ENCODE measurements at regions not wholly inside any gene's neighbourhood (a gene's known extent, or its start where the extent isn't known, plus 50 kb on each side); places are given as distances from the start of the nearest gene placed in this dataset.
"Not testable (repeated sequence)": the region's sequence is repeated elsewhere in the genome, so short reads cannot be mapped to it uniquely, and the experiment has no call there.

DNA sequence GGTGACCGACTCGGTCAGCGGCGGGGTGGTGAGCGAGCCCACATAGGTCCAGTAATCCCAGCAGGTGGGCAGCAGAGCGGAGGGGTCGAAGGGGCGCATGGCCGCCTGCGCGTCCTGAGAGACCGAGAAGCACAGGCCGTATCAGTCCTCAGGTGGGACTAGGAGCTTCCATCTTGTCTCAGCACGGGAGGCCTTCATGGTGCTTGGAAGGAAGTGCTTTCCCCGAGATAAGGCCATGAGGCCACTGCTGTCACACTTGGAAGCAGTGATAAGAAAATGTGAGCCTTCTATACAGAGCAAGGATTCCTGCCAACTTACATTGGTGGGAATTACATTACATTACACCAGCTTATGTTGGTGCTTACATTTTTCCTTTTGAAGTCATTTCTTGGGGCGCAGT, 62.6 kb upstream of the METTL9 start:
- not testable (repeated sequence) for DNase-seq

DNA sequence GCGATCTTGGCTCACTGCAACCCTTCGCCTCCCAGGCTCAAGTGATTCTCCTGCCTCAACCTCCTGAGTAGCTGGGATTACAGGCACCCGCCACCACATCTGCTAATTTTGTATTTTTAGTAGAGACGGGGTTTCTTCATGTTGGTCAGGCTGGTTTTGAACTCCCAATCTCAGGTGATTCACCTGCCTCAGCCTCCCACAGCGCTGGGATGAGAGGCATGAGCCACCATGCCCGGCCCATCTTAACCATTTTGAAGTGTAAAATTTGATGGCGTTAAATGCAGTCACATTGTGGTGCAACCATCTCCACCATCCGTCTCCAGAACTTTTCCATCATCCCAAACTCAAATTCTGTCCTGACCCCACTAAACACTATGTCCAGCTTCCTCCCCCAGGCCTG, 61.8 kb upstream of the METTL9 start:
- not testable (repeated sequence) for DNase-seq

DNA sequence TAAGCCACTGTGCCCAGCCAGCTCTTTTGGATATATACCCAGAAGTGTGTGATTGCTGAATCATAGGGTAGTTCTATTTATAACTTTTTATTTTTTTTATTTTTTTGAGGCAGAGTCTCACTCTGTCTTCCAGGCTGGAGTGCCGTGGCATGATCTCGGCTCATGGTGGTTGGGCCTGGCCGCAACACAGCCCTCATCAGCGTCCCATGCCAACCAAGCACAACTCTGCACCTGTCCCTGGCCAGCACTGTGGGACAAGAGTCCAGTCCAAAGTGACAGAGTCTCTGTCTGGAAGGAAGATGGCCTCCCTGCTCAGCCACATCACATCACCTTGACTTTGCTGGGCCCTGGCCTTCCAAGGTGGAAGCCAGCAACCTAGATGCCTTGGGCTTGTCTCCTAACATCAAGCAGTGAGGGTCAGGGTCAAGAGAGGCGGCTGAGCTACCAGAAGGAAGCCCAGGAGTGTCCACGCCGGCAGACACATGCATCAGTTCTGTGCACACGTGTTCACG, 60.2 kb upstream of the METTL9 start:
- DNase-seq: not testable (repeated sequence)

DNA sequence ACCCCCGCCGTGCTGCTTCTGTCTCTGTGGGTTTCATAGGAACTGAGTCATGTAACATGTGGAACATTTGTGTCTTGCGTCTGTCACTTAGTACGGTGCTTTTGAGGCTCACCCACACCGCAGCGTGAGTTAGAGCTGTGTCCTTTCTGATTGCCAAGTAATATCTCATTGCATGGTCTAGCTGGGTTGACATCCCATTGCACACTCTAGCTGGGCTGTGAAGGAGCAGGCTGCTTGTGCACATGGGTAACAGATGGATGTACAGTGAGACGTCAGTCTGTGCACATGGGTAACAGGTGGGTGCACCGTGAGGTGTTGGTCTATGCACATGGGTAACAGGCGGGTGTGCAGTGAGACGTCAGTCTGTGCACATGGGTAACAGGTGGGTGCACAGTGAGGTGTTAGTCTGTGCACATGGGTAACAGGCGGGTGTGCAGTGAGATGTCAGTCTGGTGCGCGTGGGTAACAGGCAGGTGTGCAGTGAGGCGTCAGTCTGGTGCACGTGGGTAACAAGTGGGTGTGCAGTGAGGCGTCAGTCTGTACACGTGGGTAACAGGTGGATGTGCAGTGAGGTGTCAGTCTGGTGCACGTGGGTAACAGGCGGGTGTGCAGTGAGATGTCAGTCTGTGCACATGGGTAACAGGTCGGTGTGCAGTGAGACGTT, 58.5 kb upstream of the METTL9 start:
- peak; percentile 78 for DNase-seq

DNA sequence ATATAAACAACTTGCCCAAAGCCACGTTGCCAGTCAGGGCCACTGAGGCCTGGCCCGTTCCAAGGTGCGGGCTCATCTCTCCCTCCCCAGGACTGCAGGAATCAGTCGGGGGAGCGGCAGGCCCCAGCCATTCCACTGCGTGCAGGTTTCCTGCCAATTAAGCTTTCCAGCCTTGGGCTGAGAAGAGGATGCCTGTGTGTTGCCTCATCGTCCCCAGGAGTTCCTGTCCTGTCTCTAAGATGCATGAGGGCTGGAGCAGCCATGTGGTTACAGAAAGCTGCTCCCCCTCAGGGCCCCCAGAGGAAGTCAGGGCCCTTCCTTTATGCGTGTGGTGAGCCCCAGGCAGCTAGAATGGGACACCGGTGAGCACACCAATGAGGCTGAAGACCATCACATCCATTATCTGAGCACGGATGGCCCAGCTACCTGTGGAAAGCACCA, 57.7 kb upstream of the METTL9 start:
- DNase-seq: peak; percentile 24

DNA sequence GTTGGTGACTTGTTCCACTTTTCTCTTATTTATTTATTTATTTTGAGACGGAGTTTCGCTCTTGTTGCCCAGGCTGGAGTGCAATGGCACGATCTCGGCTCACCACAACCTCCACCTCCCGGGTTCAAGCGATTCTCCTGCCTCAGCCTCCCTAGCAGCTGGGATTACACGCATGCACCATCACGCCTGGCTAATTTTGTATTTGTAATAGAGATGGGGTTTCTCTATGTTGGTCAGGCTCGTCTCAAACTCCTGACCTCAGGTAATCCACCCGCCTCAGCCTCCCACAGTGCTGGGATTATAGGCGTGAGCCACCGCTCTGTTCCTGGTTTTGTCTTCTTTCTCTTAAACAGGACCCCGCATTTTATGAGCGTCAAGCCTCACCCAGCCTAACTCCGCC, 57.3 kb upstream of the METTL9 start:
- DNase-seq: not testable (repeated sequence)

DNA sequence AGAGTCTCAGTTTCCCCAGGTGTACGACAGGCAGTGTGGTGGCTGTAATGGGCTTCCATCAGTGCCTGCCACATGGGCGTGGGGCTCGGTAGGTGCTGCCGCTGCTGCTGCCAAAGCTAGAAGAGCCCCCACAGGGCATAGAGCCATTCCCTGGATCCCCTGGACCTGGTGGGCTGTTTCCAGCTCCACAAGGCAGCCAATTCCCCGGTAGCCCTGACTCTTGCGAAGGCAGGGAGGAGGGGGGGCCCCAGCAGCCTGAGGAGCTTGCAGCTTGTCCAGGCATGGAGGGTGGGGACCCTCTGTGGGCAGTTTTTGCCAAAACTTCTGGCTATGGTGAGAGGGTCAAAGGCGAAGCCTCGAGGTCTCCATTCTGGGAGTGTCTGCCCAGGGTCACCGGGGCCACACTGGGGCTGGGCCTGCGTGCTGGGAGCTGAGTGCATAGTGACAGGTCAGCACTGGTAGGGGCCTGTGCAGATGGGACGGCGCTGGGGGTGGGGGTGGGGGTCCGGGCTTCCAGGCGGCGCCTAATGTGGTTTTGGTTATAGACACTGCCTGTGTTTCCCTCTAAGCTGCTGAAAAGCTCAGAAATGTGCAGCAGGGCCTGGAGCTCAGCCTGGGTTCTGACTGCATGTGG, 56.8 kb upstream of the METTL9 start:
- DNase-seq: not testable (repeated sequence)

DNA sequence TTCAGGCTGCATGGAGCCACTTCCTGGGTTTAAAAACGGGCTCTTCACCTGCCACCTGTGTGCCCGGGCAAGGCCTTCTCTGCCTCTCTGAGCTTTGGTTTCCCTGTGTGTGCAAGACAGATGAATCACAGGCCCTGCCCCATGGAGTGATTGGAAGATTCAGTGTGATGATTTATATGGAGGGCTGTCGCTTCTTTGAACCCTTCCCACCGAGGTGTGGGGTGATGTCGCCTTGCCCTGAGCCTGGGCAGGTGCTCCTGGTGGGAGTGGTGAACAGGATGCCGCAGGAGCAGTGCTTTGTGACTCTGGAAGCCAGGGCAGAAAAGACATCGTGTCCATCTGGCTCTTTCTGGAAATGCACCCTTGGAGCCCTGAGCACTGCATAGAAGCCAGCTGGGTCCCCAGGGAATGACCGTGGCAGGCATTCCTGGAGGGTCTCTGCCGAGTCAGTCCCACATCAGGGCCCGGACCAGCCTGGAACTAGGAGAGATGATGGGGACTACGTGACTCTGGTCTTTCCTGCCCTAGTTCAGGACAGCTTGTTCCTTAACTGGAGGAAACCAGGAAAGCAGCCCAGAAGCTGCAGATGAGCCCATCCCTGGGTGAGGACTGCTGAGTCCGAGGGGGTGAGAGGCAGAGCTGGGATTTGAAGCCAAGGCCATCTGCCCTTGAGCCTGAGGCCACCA, 56.1 kb upstream of the METTL9 start:
- DNase-seq: not testable (repeated sequence)

DNA sequence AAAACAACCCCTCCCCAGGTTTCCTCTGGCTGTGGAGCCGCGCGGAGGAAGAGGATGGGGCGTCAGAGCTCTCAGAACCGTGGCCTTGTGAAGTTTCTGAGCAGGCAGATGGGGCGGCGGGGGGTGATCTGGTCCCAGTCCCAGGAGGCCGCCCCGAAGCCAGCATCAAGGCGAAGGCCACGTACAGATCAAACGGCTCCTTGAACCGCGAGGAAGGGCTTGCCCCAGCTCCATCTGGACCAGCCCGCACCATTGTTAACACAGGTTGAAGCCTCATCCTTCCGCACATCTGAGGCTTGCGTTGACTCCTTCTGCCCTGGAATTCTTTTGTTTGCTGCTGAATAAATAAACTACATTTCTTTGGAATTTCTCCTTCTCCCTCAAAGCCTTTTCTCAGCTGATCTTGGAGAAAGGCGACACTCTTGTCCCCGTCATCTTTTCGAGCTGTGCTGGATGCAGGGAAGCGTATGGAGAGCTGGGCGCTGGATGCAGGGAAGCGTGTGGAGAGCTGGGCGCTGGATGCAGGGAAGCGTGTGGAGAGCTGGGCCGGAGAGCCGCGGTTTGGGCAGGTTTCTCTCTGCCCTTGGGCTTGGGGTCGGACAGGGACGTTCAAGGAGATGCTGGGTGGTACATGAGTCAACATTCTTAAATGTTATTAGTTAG, 53.6 kb upstream of the METTL9 start:
- DNase-seq: not testable (repeated sequence)

DNA sequence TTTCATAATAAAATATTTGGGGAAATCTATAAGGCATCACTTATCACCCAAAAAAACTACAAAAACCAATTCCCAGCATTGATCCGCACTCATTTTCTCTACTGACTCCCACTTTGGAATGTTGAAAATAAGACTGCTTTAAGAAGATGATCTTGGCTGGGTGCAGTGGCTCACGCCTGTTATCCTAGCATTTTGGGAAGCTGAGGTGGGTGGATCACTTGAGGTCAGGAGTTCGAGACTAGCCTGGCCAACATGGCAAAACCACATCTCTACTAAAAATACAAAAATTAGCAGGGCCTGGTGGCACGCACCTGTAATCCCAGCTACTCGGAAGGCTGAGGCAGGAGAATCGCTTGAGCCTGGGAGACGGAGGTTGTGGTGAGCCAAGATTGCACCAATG, 50.0 kb upstream of the METTL9 start:
- DNase-seq: not testable (repeated sequence)

Data from CD4-positive, alpha-beta T cell treated with Interleukin-4 for 4 hours (primary cell).